Uterus (tissue), 2 donors: ENCODE measurements at regions not wholly inside any gene's neighbourhood (a gene's known extent, or its start where the extent isn't known, plus 50 kb on each side); places are given as distances from the start of the nearest gene placed in this dataset.

Source experiments
- CTCF ChIP-seq, 4 experiments: fragments of 200-600 bp in 2 of 4; fragments of 450-650 bp in 2 of 4; sonication (generic) in 2 of 4; IDR thresholded peaks; one replicate each; pipeline ENCODE4 v1.5.1; 2016 to 2019; ENCODE audit warnings: antibody characterized with exemption in 4 of 4, mild to moderate bottlenecking in 2 of 4, moderate library complexity in 1 of 4
- POLR2A ChIP-seq, 2 donors: fragments of 450-650 bp; IDR thresholded peaks; one replicate each; pipeline ENCODE4 v1.6.1; 2016; ENCODE audit warnings: antibody characterized with exemption in 2 of 2, mild to moderate bottlenecking in 1 of 2, moderate library complexity in 1 of 2

- TF ChIP-seq POLR2A (IDR thresholded peaks at IDR 0.05) (no peak), CTCF (IDR thresholded peaks at IDR 0.05) (no peak)
These were observed 705.6 kb upstream of the MIR17HG start for GRCh38 chr13:90641884-90642283.
